OCI-LY7 (cell line): ENCODE measurements at regions not wholly inside any gene's neighbourhood (a gene's known extent, or its start where the extent isn't known, plus 50 kb on each side); places are given as distances from the start of the nearest gene placed in this dataset.
"Not testable (repeated sequence)": the region's sequence is repeated elsewhere in the genome, so short reads cannot be mapped to it uniquely, and the experiment has no call there.

Experiments
- BruUV-seq: library from RNA; stranded (reverse); fragments of 400-500 nt; replicated peaks from 2 replicates; lab custom pipeline; 2021; lab: Mats Ljungman, UMichigan
- CTCF ChIA-PET: fragments of 300-600 bp; sonication (Branson Sonifier 250); formaldehyde crosslinking; loops from one replicate; lab custom pipeline; 2022; ENCODE audit warnings: antibody characterized with exemption; ENCODE audit not compliant: unreplicated experiment; lab: Charles Lee
- POLR2A ChIA-PET: fragments of 300-600 bp; sonication (Branson Sonifier 250); formaldehyde crosslinking; loops from one replicate; lab custom pipeline; 2022; ENCODE audit warnings: antibody characterized with exemption; lab: Charles Lee
- DNase-seq: peaks from one replicate; pipeline ENCODE4 v3.0.0-alpha.2; 2015; ENCODE audit warnings: low spot score
- H2AFZ ChIP-seq: fragments of 200-600 bp; sonication (generic), shearing (Covaris generic); 2 replicates; pipeline ENCODE4 v1.6.1; 2014; ENCODE audit warnings: mild to moderate bottlenecking, antibody characterized with exemption, low read length, moderate library complexity
- H3K27ac ChIP-seq: fragments of 200-600 bp; sonication (generic); 2 replicates; pipeline ENCODE4 v1.5.1; 2014; ENCODE audit warnings: mixed run types, low read depth, mild to moderate bottlenecking, moderate library complexity, low read length, inconsistent platforms; ENCODE audit not compliant: poor library complexity, severe bottlenecking
- H3K36me3 ChIP-seq: fragments of 200-600 bp; sonication (generic); 2 replicates; pipeline ENCODE4 v1.6.1; 2014; ENCODE audit warnings: mild to moderate bottlenecking, antibody characterized with exemption, low read length, moderate library complexity, mixed read lengths; ENCODE audit not compliant: insufficient read depth
- H3K4me1 ChIP-seq: fragments of 200-600 bp; sonication (generic); 2 replicates; pipeline ENCODE4 v1.5.1; 2014; ENCODE audit warnings: mild to moderate bottlenecking, low read length; ENCODE audit not compliant: insufficient read depth, poor library complexity, severe bottlenecking
- H3K4me2 ChIP-seq: fragments of 200-600 bp; sonication (generic); 2 replicates; pipeline ENCODE4 v1.6.1; 2014; ENCODE audit warnings: mild to moderate bottlenecking, low read length
- H3K4me3 ChIP-seq: fragments of 200-600 bp; sonication (generic); 2 replicates; pipeline ENCODE4 v1.5.1; 2014; ENCODE audit warnings: mild to moderate bottlenecking, low read depth, low read length; ENCODE audit not compliant: poor library complexity, severe bottlenecking
- H3K79me2 ChIP-seq: fragments of 200-600 bp; sonication (generic); 2 replicates; pipeline ENCODE4 v1.6.1; 2016; ENCODE audit warnings: low read depth, mild to moderate bottlenecking, low read length, moderate library complexity, mixed read lengths; ENCODE audit not compliant: insufficient read depth
- H3K9me2 ChIP-seq: fragments of 200-600 bp; sonication (generic); 2 replicates; pipeline ENCODE4 v1.6.1; 2016; ENCODE audit warnings: mild to moderate bottlenecking, low read length, mixed read lengths; ENCODE audit not compliant: insufficient read depth
- H3K9me3 ChIP-seq: fragments of 200-600 bp; sonication (generic); 2 replicates; pipeline ENCODE4 v1.6.1; 2014; ENCODE audit warnings: mild to moderate bottlenecking, mixed run types, low read length, mixed read lengths
- H4K20me1 ChIP-seq: fragments of 200-600 bp; sonication (generic); 2 replicates; pipeline ENCODE4 v1.6.1; 2014; ENCODE audit warnings: mild to moderate bottlenecking, antibody characterized with exemption, low read length, moderate library complexity, mixed read lengths; ENCODE audit not compliant: insufficient read depth
- EZH2phosphoT487 ChIP-seq: fragments of 200-600 bp; sonication (generic); IDR thresholded peaks from 2 replicates; pipeline ENCODE4 v1.6.1; 2018; ENCODE audit warnings: low read depth, borderline replicate concordance, mild to moderate bottlenecking, mixed run types, antibody characterized with exemption, low read length, moderate library complexity, mixed read lengths
- intact Hi-C: fragments of 100-400 bp; cut with micrococcal nuclease; formaldehyde crosslinking; loops from one replicate; pipeline ENCODE4 v1.10.0; 2022; ENCODE audit not compliant: unreplicated experiment
- TF ChIP-seq, protein P1 (sequence below): fragments of 200-600 bp; sonication (generic); conservative IDR thresholded peaks from 2 replicates; pipeline ENCODE4 v1.5.1; 2014; ENCODE audit warnings: mild to moderate bottlenecking, antibody characterized with exemption, low read length, moderate library complexity, mixed read lengths

DNA sequence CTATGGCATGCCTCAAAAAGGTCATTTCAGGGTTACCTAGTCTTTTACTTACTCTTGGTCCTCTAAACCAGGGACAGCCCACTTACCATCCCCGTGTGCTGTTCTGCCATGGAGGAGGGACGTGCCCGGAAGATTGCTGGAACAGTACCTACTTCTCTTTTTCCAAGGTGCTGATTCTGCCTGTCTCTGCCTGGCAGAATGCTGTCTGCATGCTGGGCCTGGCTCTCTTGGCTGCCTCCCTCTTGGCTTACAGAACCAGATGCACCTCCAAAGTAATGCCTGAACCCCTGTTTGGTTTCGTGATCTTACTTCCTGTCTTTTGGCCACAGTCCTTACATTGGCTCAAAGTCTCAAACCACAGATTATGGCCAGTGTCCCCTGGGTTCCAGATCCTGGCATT lies 120.7 kb upstream of the NT5E start:
- TF ChIP-seq EZH2phosphoT487 = no peak
- TF ChIP-seq, protein P1, sequence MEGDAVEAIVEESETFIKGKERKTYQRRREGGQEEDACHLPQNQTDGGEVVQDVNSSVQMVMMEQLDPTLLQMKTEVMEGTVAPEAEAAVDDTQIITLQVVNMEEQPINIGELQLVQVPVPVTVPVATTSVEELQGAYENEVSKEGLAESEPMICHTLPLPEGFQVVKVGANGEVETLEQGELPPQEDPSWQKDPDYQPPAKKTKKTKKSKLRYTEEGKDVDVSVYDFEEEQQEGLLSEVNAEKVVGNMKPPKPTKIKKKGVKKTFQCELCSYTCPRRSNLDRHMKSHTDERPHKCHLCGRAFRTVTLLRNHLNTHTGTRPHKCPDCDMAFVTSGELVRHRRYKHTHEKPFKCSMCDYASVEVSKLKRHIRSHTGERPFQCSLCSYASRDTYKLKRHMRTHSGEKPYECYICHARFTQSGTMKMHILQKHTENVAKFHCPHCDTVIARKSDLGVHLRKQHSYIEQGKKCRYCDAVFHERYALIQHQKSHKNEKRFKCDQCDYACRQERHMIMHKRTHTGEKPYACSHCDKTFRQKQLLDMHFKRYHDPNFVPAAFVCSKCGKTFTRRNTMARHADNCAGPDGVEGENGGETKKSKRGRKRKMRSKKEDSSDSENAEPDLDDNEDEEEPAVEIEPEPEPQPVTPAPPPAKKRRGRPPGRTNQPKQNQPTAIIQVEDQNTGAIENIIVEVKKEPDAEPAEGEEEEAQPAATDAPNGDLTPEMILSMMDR = no peak
- Histone ChIP-seq H2AFZ (no peak overlapping the region), H4K20me1 (no peaks in the 10 kb centered on the region), H3K36me3 (no peaks in the 10 kb centered on the region), H3K79me2 (no peaks in the 10 kb centered on the region), H3K27ac (no peak overlapping the region), H3K9me2 (no peaks in the 10 kb centered on the region), H3K9me3 (no peaks in the 10 kb centered on the region), H3K4me3 (no peak overlapping the region), H3K4me2 (no peak overlapping the region), H3K4me1 (no peaks in the 10 kb centered on the region)
- no TSS peak for BruUV-seq
- intact Hi-C loops = no loop called here
- CTCF ChIA-PET = no interaction called here
- POLR2A ChIA-PET = no interaction called here
- DNase-seq = no peak

- POLR2A ChIA-PET = interaction anchor here (1.4 kb wide), 1 partner anchor 14 kb away, joined by 4 read pairs; no protein-coding TSS in a partner anchor
- H3K9me3 ChIP-seq, DNase-seq, H3K27ac ChIP-seq, intact Hi-C loops, H3K4me1 ChIP-seq, H3K79me2 ChIP-seq, H4K20me1 ChIP-seq, BruUV-seq, H3K4me2 ChIP-seq, H3K4me3 ChIP-seq, H3K9me2 ChIP-seq, H2AFZ ChIP-seq, CTCF ChIA-PET, H3K36me3 ChIP-seq: not testable (repeated sequence)
Measured at GRCh38 chr6:85325811-85326210, 124.1 kb upstream of the NT5E start.

DNA sequence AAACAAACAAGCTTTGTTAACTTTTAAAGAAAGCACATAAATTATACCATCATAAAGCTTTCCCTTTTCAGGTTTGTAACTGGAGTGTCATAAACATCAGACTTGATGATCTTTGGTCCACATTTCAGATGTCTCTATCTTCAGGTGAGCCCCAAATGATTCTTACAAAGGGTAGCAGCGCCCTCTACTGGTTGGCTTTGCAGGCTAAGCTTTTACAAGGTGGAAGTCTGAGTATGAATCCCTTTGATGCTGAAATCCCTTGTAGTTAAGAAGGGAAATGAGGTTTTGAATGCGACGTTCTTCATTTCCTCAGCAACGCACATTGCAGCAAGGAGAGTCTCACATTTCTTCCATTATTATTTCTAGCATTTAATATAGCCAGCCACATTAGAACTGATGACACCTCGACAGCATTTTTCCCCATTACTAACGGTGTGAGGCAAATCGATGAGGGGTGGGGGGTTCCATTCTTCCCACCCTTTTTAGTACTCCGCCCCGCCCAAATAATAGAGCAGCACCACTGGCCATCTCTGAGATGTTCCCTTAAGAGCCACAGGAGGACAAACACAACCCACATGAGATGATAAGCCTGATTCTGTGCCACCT lies 126.3 kb upstream of the NT5E start:
- no peaks in the 10 kb centered on the region for H3K9me2 ChIP-seq
- H3K36me3 ChIP-seq = no peaks in the 10 kb centered on the region
- intact Hi-C loops = loop anchor here (1.0 to 5.0 kb wide), 3 partner anchors 895 to 1706 kb away; partner anchors contain the start of gene CEP162
- ChIA-PET POLR2A (interaction anchor here (0.6 kb wide), 1 partner anchor 165 kb away, joined by 3 read pairs; no protein-coding TSS in a partner anchor), CTCF (no interaction called here)
- no peak for TF ChIP-seq EZH2phosphoT487
- TF ChIP-seq, protein P1 = peak; percentile 99
- no peaks in the 10 kb centered on the region for H3K9me3 ChIP-seq
- H4K20me1 ChIP-seq = no peaks in the 10 kb centered on the region
- no peak overlapping the region for H3K4me3 ChIP-seq
- DNase-seq = peak; percentile 79
- no peak overlapping the region for H2AFZ ChIP-seq
- BruUV-seq = no TSS peak
- H3K27ac ChIP-seq = no peak overlapping the region
- no peaks in the 10 kb centered on the region for H3K4me1 ChIP-seq
- no peaks in the 10 kb centered on the region for H3K79me2 ChIP-seq
- H3K4me2 ChIP-seq = no peak overlapping the region
